ENCODE measurements at regions not wholly inside any gene's neighbourhood (a gene's known extent, or its start where the extent isn't known, plus 50 kb on each side); places are given as distances from the start of the nearest gene placed in this dataset.

DNA sequence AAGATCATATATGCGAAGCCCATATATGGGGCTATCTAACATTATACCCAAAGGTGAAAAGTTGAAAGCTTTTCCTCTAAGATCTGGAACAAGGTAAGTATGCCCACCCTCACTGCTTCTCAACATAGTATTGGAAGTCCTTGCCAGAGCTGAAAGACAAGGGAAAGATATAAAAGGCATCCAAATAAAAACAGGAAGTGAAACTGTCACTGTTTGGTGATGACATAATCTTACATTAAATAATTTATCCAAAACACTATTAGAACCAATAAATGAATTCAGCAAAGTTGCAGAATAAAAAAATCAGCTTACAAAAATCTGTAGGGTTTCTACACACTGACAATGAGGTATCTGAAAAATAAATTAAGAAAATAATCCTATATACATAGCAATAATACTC lies 205.8 kb downstream of the INSIG2 start:
- no peaks in the 10 kb centered on the region for H3K4me1 ChIP-seq (ENCODE audit: control insufficient read depth, low read length)

GRCh38 chr2:118292991-118293390 lies 204.7 kb downstream of the INSIG2 start:
- Histone ChIP-seq H3K27me3 (ENCODE audit: control insufficient read depth, low read length) (no peaks in the 10 kb centered on the region), H3K27ac (ENCODE audit: low read depth, low read length) (no peak overlapping the region), H4K20me1 (ENCODE audit: control insufficient read depth, insufficient read depth, low read depth, low read length) (no peaks in the 10 kb centered on the region), H3F3A (ENCODE audit: control insufficient read depth, insufficient read depth) (no peaks in the 10 kb centered on the region), H3K9me2 (replicated peaks; ENCODE audit: control insufficient read depth, low read length) (no peaks in the 10 kb centered on the region), H3K4me2 (ENCODE audit: low read length) (no peak overlapping the region), H3K9me3 (ENCODE audit: control insufficient read depth, insufficient read depth, low read length) (no peaks in the 10 kb centered on the region), H3K36me3 (ENCODE audit: control insufficient read depth, low read length) (no peaks in the 10 kb centered on the region), H3K79me2 (ENCODE audit: control insufficient read depth, low read length) (no peaks in the 10 kb centered on the region), H3K4me3 (ENCODE audit: low read length) (no peak overlapping the region), H3K4me1 (ENCODE audit: control insufficient read depth, low read length) (no peaks in the 10 kb centered on the region)
- TF ChIP-seq CTCF (IDR thresholded peaks at IDR 0.05; ENCODE audit: low read depth, low read length, poor library complexity, severe bottlenecking) = no peak
- no peak for TF ChIP-seq EZH2phosphoT487 (IDR thresholded peaks at IDR 0.05; ENCODE audit: borderline replicate concordance, low read length)

More for the DNA sequence above, 205.8 kb downstream of the INSIG2 start:
- Histone ChIP-seq H3K9me3 (ENCODE audit: control insufficient read depth, insufficient read depth, low read length) (no peaks in the 10 kb centered on the region), H3K36me3 (ENCODE audit: control insufficient read depth, low read length) (no peaks in the 10 kb centered on the region), H3F3A (ENCODE audit: control insufficient read depth, insufficient read depth) (no peaks in the 10 kb centered on the region), H3K27me3 (ENCODE audit: control insufficient read depth, low read length) (no peaks in the 10 kb centered on the region), H3K4me2 (ENCODE audit: low read length) (no peak overlapping the region), H4K20me1 (ENCODE audit: control insufficient read depth, insufficient read depth, low read depth, low read length) (no peaks in the 10 kb centered on the region), H3K9me2 (replicated peaks; ENCODE audit: control insufficient read depth, low read length) (no peaks in the 10 kb centered on the region), H3K4me3 (ENCODE audit: low read length) (no peak overlapping the region), H3K79me2 (ENCODE audit: control insufficient read depth, low read length) (no peaks in the 10 kb centered on the region), H3K27ac (ENCODE audit: low read depth, low read length) (no peak overlapping the region)
- TF ChIP-seq EZH2phosphoT487 (IDR thresholded peaks at IDR 0.05; ENCODE audit: borderline replicate concordance, low read length) = no peak
- no peak for TF ChIP-seq CTCF (IDR thresholded peaks at IDR 0.05; ENCODE audit: low read depth, low read length, poor library complexity, severe bottlenecking)

DNA sequence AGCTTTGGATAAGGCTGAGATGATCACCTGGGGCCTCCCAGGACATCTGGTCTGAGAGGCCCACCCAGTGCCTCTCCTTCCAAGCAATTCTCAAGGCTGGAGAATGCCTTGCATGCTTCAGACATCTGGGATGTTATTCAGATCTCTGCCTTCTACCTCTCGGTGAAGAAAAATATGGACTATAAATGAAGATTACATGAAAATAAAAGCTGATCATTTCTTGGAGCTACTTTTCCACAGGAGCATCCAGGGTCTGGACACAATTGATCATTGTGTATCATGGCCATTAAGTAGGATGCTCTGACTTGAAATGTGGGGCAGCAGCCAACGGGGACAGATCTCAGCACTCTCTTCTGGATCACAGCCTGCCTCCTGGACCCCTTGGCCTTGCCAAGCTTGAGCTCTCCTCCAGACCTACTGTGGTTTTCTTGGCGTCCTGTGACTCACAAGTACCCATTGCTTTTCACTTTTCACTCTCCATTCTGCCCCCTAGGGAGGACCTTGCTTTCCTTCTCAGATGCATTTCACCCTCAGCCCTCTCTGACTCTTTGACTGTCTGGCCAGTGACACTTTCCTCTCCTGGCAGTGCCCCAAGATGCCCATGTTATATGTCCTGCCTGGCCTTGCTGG lies 203.1 kb downstream of the INSIG2 start:
- no peaks in the 10 kb centered on the region for H3K36me3 ChIP-seq (ENCODE audit: control insufficient read depth, low read length)
- no peaks in the 10 kb centered on the region for H3K9me2 ChIP-seq (replicated peaks; ENCODE audit: control insufficient read depth, low read length)
- no peaks in the 10 kb centered on the region for H3K27me3 ChIP-seq (ENCODE audit: control insufficient read depth, low read length)
- H3K27ac ChIP-seq (ENCODE audit: low read depth, low read length) = no peak overlapping the region
- no peaks in the 10 kb centered on the region for H3K4me1 ChIP-seq (ENCODE audit: control insufficient read depth, low read length)
- no peaks in the 10 kb centered on the region for H3K9me3 ChIP-seq (ENCODE audit: control insufficient read depth, insufficient read depth, low read length)
- H3K4me2 ChIP-seq (ENCODE audit: low read length) = no peak overlapping the region
- TF ChIP-seq CTCF (IDR thresholded peaks at IDR 0.05; ENCODE audit: low read depth, low read length, poor library complexity, severe bottlenecking) (no peak), EZH2phosphoT487 (IDR thresholded peaks at IDR 0.05; ENCODE audit: borderline replicate concordance, low read length) (no peak)
- no peaks in the 10 kb centered on the region for H4K20me1 ChIP-seq (ENCODE audit: control insufficient read depth, insufficient read depth, low read depth, low read length)
- no peaks in the 10 kb centered on the region for H3F3A ChIP-seq (ENCODE audit: control insufficient read depth, insufficient read depth)
- no peaks in the 10 kb centered on the region for H3K79me2 ChIP-seq (ENCODE audit: control insufficient read depth, low read length)
- no peak overlapping the region for H3K4me3 ChIP-seq (ENCODE audit: low read length)

Data from DOHH2 (cell line).